HepG2 (cell line): ENCODE measurements at regions not wholly inside any gene's neighbourhood (a gene's known extent, or its start where the extent isn't known, plus 50 kb on each side); places are given as distances from the start of the nearest gene placed in this dataset.

Source experiments
- ATAC-seq: fragments of 200-7000 bp; cut with Tn5 transposase; 3 replicates; pipeline ENCODE4 v1.9.1; 2020; ENCODE audit warnings: mild to moderate bottlenecking, moderate library complexity
- BruUV-seq: library from RNA; stranded (reverse); fragments of 400-500 nt; replicated peaks from 2 replicates; lab custom pipeline; 2021; lab: Mats Ljungman, UMichigan
- CTCF ChIA-PET: fragments of 300-600 bp; formaldehyde crosslinking; extraction: SDS; loops from one replicate; lab custom pipeline; 2021; ENCODE audit warnings: low total read pairs, inconsistent platforms, low intra/inter-chr PET ratio; lab: Yijun Ruan, JAX
- POLR2A ChIA-PET: fragments of 350-600 bp; sonication (Branson Sonifier 250); formaldehyde crosslinking; loops from one replicate; lab custom pipeline; 2020; ENCODE audit warnings: antibody characterized with exemption, inconsistent platforms; lab: Yijun Ruan, JAX
- DNase-seq: peaks from one replicate; pipeline ENCODE4 v3.0.0-alpha.2; 2015; ENCODE audit warnings: low spot score
- FAIRE-seq: peaks from 3 replicates; lab custom pipeline; 2011; peaks lifted over from hg19 to GRCh38; lab: Jason Lieb, UNC
- H2AFZ ChIP-seq: one replicate; pipeline ENCODE4 v1.6.1; 2011; ENCODE audit warnings: low read length, inconsistent platforms
- H3K27ac ChIP-seq: fragments of 300-600 bp; 3 replicates; pipeline ENCODE4 v1.8.0; 2011; ENCODE audit warnings: mixed run types, mild to moderate bottlenecking, mixed read lengths, low read length, inconsistent platforms; ENCODE audit not compliant: insufficient read depth; ENCODE audit errors: extremely low read length
- H3K27me3 ChIP-seq, 2 experiments: fragments of 200-600 bp in 1 of 2; 2 replicates in 1 of 2; 3 replicates in 1 of 2; pipeline versions ENCODE4 v1.6.0 to v1.8.0; 2011; ENCODE audit warnings: low read length in 2 of 2, mild to moderate bottlenecking in 2 of 2, moderate library complexity in 2 of 2, inconsistent platforms in 1 of 2; ENCODE audit not compliant: insufficient read depth in 2 of 2, control insufficient read depth in 1 of 2
- H3K36me3 ChIP-seq, 2 experiments: fragments of 200-600 bp in 1 of 2; replicated peaks in 1 of 2; 2 replicates in 1 of 2; 3 replicates in 1 of 2; pipeline versions ENCODE4 v1.5.1 to v1.8.0; 2011; ENCODE audit warnings: low read length in 2 of 2, inconsistent platforms in 1 of 2; ENCODE audit not compliant: insufficient read depth in 2 of 2, control insufficient read depth in 1 of 2
- H3K4me1 ChIP-seq: 2 replicates; pipeline ENCODE4 v1.5.1; 2012; ENCODE audit warnings: low read length, inconsistent platforms; ENCODE audit not compliant: insufficient read depth
- H3K4me2 ChIP-seq: 2 replicates; pipeline ENCODE4 v1.6.0; 2011; ENCODE audit warnings: low read depth, low read length, inconsistent platforms
- H3K4me3 ChIP-seq, 3 experiments: fragments of 200-600 bp in 1 of 3; sonication (generic), shearing (Covaris generic) in 1 of 3; replicated peaks in 1 of 3; 2 replicates each; pipeline ENCODE4 v1.5.1; 2011 to 2016; ENCODE audit warnings: low read length in 3 of 3, inconsistent platforms in 2 of 3, low read depth in 2 of 3, mild to moderate bottlenecking in 2 of 3, control low read depth in 1 of 3, mixed read lengths in 1 of 3; ENCODE audit not compliant: insufficient read depth in 1 of 3
- H3K79me2 ChIP-seq: one replicate; pipeline ENCODE4 v1.6.1; 2011; ENCODE audit warnings: low read length, inconsistent platforms; ENCODE audit not compliant: insufficient read depth
- H3K9ac ChIP-seq: 2 replicates; pipeline ENCODE4 v1.6.0; 2011; ENCODE audit warnings: mild to moderate bottlenecking, low read depth, low read length, inconsistent platforms; ENCODE audit not compliant: insufficient read depth
- H3K9me3 ChIP-seq: 2 replicates; pipeline ENCODE4 v1.5.1; 2012; ENCODE audit warnings: mild to moderate bottlenecking, low read length
- H4K20me1 ChIP-seq: 2 replicates; pipeline ENCODE4 v1.6.0; 2011; ENCODE audit warnings: inconsistent platforms, mild to moderate bottlenecking, low read length, moderate library complexity; ENCODE audit not compliant: insufficient read depth
- ATF1 ChIP-seq: IDR thresholded peaks from 2 replicates; pipeline ENCODE4 v1.6.1; 2016; ENCODE audit warnings: mild to moderate bottlenecking, control low read depth
- CHCHD3 ChIP-seq: sonication (generic); formaldehyde crosslinking; IDR thresholded peaks from 2 replicates; pipeline ENCODE4 v1.8.0; 2022; ENCODE audit warnings: mild to moderate bottlenecking, missing genetic modification reagents, moderate library complexity
- DBP ChIP-seq: sonication (generic); formaldehyde crosslinking; IDR thresholded peaks from 2 replicates; pipeline ENCODE4 v1.4.0; 2020; ENCODE audit warnings: missing genetic modification reagents; ENCODE audit errors: not compliant biosample characterization
- ELF1 ChIP-seq: sonication (generic); formaldehyde crosslinking; IDR thresholded peaks from 2 replicates; pipeline ENCODE4 v1.4.0; 2020; ENCODE audit warnings: missing genetic modification reagents
- IRX3 ChIP-seq: sonication (generic); formaldehyde crosslinking; IDR thresholded peaks from 2 replicates; pipeline ENCODE4 v1.8.1; 2023; ENCODE audit warnings: mild to moderate bottlenecking, low read depth, missing genetic modification reagents, borderline replicate concordance
- PPARG ChIP-seq: conservative IDR thresholded peaks from 2 replicates; pipeline ENCODE4 v1.6.1; 2016; ENCODE audit warnings: missing biosample characterization, missing genetic modification reagents
- RFX3 ChIP-seq: IDR thresholded peaks from 2 replicates; pipeline ENCODE4 v1.6.1; 2016; ENCODE audit warnings: missing biosample characterization, missing genetic modification reagents
- RFX5 ChIP-seq: IDR thresholded peaks from 2 replicates; pipeline ENCODE4 v1.6.1; 2011; ENCODE audit warnings: low read depth, low read length, improper control_type of control experiment
- ZNF329 ChIP-seq: sonication (generic); formaldehyde crosslinking; IDR thresholded peaks from 2 replicates; pipeline ENCODE4 v1.9.0; 2021; ENCODE audit warnings: low read depth, mild to moderate bottlenecking, missing genetic modification reagents
- ZNF446 ChIP-seq: sonication (generic); formaldehyde crosslinking; IDR thresholded peaks from 2 replicates; pipeline ENCODE4 v1.5.0; 2020; ENCODE audit warnings: mild to moderate bottlenecking, missing genetic modification reagents
- ZNF605 ChIP-seq: sonication (generic); formaldehyde crosslinking; IDR thresholded peaks from 2 replicates; pipeline ENCODE4 v1.8.0; 2022; ENCODE audit warnings: mild to moderate bottlenecking, missing genetic modification reagents
- WGBS: methylation state at CpG from one replicate; pipeline ENCODE4 v1.1.6; 2017; ENCODE audit warnings: low lambda C conversion rate; 5-methylcytosine and 5-hydroxymethylcytosine counted together
- in situ Hi-C: cut with HindIII; loops from 2 replicates; pipeline ENCODE4 v1.10.0; 2017; ENCODE audit warnings: low pct_unique_long_range_greater_than_20kb; ENCODE audit not compliant: extremely low pct_ligation_motif_present
- intact Hi-C: fragments of 100-400 bp; cut with micrococcal nuclease; formaldehyde crosslinking; loops from one replicate; pipeline ENCODE4 v1.10.0; 2022; ENCODE audit not compliant: unreplicated experiment
- TF ChIP-seq, protein P1 (sequence below): sonication (generic); formaldehyde crosslinking; IDR thresholded peaks from 2 replicates; pipeline ENCODE4 v1.9.0; 2021; ENCODE audit warnings: missing genetic modification reagents, mild to moderate bottlenecking, borderline replicate concordance
- TF ChIP-seq, protein P2 (sequence below): sonication (generic); formaldehyde crosslinking; IDR thresholded peaks from 2 replicates; pipeline ENCODE4 v1.8.1; 2022; ENCODE audit warnings: mild to moderate bottlenecking, missing genetic modification reagents
- TF ChIP-seq, protein P3 (sequence below): sonication (generic); formaldehyde crosslinking; IDR thresholded peaks from 2 replicates; pipeline ENCODE4 v1.5.0; 2020; ENCODE audit warnings: mild to moderate bottlenecking, missing genetic modification reagents
- TF ChIP-seq, protein P4 (sequence below): sonication (generic); formaldehyde crosslinking; IDR thresholded peaks from 2 replicates; pipeline ENCODE4 v1.4.0; 2020; ENCODE audit warnings: missing genetic modification reagents

- Histone ChIP-seq H3K4me1 (no peaks in the 10 kb centered on the region), H4K20me1 (no peaks in the 10 kb centered on the region), H3K36me3 (no peaks in the 10 kb centered on the region), H2AFZ (no peak overlapping the region), H3K9ac (no peak overlapping the region), H3K4me2 (no peak overlapping the region), H3K27ac (no peak overlapping the region), H3K9me3 (peaks cover 78% of the 10 kb centered on the region), H3K79me2 (no peaks in the 10 kb centered on the region), H3K4me3 (no peak overlapping the region), H3K27me3 (no peaks in the 10 kb centered on the region)
- BruUV-seq: no TSS peak
- in situ Hi-C loops: no loop called here
- ChIA-PET POLR2A (no interaction called here), CTCF (no interaction called here)
- DNase-seq (no peak), ATAC-seq (no peak), FAIRE-seq (no peak)
- TF ChIP-seq, protein P1, sequence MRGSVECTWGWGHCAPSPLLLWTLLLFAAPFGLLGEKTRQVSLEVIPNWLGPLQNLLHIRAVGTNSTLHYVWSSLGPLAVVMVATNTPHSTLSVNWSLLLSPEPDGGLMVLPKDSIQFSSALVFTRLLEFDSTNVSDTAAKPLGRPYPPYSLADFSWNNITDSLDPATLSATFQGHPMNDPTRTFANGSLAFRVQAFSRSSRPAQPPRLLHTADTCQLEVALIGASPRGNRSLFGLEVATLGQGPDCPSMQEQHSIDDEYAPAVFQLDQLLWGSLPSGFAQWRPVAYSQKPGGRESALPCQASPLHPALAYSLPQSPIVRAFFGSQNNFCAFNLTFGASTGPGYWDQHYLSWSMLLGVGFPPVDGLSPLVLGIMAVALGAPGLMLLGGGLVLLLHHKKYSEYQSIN (CRISPR knock-in tag): no peak
- no peak for TF ChIP-seq RFX3 (CRISPR knock-in tag)
- no peak for TF ChIP-seq ATF1
- no peak for TF ChIP-seq CHCHD3 (CRISPR knock-in tag)
- no peak for TF ChIP-seq ZNF329 (CRISPR knock-in tag)
- TF ChIP-seq, protein P2, sequence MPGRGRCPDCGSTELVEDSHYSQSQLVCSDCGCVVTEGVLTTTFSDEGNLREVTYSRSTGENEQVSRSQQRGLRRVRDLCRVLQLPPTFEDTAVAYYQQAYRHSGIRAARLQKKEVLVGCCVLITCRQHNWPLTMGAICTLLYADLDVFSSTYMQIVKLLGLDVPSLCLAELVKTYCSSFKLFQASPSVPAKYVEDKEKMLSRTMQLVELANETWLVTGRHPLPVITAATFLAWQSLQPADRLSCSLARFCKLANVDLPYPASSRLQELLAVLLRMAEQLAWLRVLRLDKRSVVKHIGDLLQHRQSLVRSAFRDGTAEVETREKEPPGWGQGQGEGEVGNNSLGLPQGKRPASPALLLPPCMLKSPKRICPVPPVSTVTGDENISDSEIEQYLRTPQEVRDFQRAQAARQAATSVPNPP (CRISPR knock-in tag): no peak
- TF ChIP-seq ZNF605 (CRISPR knock-in tag): no peak
- TF ChIP-seq ZNF446 (CRISPR knock-in tag): no peak
- TF ChIP-seq, protein P3, sequence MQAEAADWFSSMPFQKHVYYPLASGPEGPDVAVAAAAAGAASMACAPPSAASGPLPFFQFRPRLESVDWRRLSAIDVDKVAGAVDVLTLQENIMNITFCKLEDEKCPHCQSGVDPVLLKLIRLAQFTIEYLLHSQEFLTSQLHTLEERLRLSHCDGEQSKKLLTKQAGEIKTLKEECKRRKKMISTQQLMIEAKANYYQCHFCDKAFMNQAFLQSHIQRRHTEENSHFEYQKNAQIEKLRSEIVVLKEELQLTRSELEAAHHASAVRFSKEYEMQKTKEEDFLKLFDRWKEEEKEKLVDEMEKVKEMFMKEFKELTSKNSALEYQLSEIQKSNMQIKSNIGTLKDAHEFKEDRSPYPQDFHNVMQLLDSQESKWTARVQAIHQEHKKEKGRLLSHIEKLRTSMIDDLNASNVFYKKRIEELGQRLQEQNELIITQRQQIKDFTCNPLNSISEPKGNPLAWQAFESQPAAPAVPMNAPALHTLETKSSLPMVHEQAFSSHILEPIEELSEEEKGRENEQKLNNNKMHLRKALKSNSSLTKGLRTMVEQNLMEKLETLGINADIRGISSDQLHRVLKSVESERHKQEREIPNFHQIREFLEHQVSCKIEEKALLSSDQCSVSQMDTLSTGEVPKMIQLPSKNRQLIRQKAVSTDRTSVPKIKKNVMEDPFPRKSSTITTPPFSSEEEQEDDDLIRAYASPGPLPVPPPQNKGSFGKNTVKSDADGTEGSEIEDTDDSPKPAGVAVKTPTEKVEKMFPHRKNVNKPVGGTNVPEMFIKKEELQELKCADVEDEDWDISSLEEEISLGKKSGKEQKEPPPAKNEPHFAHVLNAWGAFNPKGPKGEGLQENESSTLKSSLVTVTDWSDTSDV: no peak
- TF ChIP-seq IRX3: no peak
- no peak for TF ChIP-seq DBP
- TF ChIP-seq, protein P4, sequence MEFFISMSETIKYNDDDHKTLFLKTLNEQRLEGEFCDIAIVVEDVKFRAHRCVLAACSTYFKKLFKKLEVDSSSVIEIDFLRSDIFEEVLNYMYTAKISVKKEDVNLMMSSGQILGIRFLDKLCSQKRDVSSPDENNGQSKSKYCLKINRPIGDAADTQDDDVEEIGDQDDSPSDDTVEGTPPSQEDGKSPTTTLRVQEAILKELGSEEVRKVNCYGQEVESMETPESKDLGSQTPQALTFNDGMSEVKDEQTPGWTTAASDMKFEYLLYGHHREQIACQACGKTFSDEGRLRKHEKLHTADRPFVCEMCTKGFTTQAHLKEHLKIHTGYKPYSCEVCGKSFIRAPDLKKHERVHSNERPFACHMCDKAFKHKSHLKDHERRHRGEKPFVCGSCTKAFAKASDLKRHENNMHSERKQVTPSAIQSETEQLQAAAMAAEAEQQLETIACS (CRISPR knock-in tag): no peak
- TF ChIP-seq PPARG (CRISPR knock-in tag): no peak
- TF ChIP-seq RFX5: no peak
- TF ChIP-seq ELF1: no peak
- 0% methylated on average over 3 of the region's 3 CpGs for WGBS
- intact Hi-C loops: no loop called here
Measured at GRCh38 chr21:22710721-22711120, 1712.5 kb downstream of the NCAM2 start.
